Body of pancreas (tissue), 4 donors: ENCODE measurements at regions not wholly inside any gene's neighbourhood (a gene's known extent, or its start where the extent isn't known, plus 50 kb on each side); places are given as distances from the start of the nearest gene placed in this dataset.

Experiments used
- POLR2A ChIP-seq, 3 donors: fragments of 450-650 bp; IDR thresholded peaks; one replicate each; pipeline ENCODE4 v1.6.1; 2016; ENCODE audit warnings: antibody characterized with exemption in 3 of 3, mild to moderate bottlenecking in 2 of 3
- TF ChIP-seq, protein P1 (sequence below), 7 experiments: fragments of 450-650 bp in 4 of 7; fragments of 200-600 bp in 3 of 7; sonication (generic) in 3 of 7; IDR thresholded peaks; one replicate each; pipeline ENCODE4 v1.5.1; 2016 to 2019; ENCODE audit warnings: antibody characterized with exemption in 7 of 7

DNA sequence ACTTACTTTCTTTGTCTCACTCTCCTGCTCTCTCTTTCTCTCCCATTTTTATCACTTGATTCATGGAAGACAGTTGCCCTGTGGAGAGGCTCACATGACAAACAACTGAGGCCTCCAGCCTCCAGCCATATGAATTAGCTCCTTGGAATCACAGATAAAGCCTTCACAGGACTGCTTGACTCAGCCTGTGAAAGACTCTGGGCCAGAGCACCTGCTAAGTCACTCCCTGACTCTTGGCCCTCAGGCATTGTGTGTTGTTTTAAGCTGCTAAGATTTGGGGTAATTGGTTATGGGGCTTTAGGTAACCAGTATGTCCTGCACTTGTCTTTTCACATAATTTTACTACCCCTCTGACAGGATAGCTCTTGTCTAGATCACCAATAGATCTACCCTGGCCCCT is 334.9 kb downstream of the SOX11 start:
- TF ChIP-seq, protein P1, sequence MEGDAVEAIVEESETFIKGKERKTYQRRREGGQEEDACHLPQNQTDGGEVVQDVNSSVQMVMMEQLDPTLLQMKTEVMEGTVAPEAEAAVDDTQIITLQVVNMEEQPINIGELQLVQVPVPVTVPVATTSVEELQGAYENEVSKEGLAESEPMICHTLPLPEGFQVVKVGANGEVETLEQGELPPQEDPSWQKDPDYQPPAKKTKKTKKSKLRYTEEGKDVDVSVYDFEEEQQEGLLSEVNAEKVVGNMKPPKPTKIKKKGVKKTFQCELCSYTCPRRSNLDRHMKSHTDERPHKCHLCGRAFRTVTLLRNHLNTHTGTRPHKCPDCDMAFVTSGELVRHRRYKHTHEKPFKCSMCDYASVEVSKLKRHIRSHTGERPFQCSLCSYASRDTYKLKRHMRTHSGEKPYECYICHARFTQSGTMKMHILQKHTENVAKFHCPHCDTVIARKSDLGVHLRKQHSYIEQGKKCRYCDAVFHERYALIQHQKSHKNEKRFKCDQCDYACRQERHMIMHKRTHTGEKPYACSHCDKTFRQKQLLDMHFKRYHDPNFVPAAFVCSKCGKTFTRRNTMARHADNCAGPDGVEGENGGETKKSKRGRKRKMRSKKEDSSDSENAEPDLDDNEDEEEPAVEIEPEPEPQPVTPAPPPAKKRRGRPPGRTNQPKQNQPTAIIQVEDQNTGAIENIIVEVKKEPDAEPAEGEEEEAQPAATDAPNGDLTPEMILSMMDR (IDR thresholded peaks at IDR 0.05), result no peak
- no peak for TF ChIP-seq POLR2A (IDR thresholded peaks at IDR 0.05)
